Head of caudate nucleus (tissue), 42 donors: ENCODE measurements at regions not wholly inside any gene's neighbourhood (a gene's known extent, or its start where the extent isn't known, plus 50 kb on each side); places are given as distances from the start of the nearest gene placed in this dataset.

Experiments used
- DNase-seq, 42 donors: peaks; one replicate each; pipeline versions ENCODE4 v3.0.0 to v3.0.0-alpha.2; 2020 to 2021; ENCODE audit warnings: mixed read lengths in 7 of 42
- intact Hi-C: fragments of 100-400 bp; cut with DNase I; formaldehyde crosslinking; loops from one replicate; pipeline ENCODE4 v1.15.0; 2022

GRCh38 chr22:49446145-49446758, 381.4 kb downstream of the BRD1 start:
- no peak for DNase-seq
- intact Hi-C loops = no loop called here

DNA sequence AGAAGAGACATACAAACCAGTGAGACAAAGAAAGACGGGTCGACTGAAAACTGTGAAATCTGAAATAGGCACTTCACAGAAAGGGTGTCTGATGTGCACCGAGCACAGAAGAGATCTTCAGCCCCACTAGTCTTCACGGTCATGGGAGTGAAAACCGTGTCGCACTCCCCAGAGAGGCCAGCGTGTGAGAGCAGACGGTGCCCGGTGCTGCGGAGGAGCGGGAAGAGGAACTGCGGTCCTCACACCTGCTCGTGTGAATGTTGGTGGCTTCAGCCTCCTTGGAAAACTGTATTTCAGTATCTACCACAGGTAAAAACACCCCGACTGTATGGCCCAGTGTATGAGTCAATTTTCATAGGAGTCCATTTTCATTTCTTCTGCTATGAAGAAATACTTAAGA, 382.9 kb downstream of the BRD1 start:
- no peak for DNase-seq
- intact Hi-C loops = no loop called here

DNA sequence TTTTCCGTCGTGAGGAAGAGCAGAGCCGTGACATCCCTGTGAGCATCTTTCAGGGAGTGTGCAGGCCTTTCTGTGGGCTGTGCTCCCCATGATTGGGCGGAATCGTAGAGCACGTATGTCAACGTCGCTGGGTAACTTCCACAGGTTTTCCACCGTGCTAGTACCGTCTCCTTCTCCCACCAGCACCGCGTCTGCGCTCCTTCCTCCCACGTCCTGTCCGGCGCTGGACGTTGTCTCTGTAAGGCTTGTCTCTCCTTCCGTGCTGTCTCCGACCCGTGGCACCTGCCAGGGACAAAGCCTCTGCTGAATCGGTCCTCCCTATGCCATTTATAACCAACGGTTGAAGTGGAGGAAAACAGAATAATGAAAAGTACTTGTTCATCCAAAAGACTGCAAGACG, 386.7 kb downstream of the BRD1 start:
- DNase-seq = no peak
- intact Hi-C loops = no loop called here

- DNase-seq = peak in 1 of 42 donors; percentile 27
- intact Hi-C loops = no loop called here
Observed at GRCh38 chr22:49439373-49439772, 388.3 kb downstream of the BRD1 start.

GRCh38 chr22:49437956-49438355, 389.7 kb downstream of the BRD1 start:
- DNase-seq = peak in 1 of 42 donors; percentile 21
- intact Hi-C loops = no loop called here

GRCh38 chr22:49437356-49437755, 390.3 kb downstream of the BRD1 start:
- DNase-seq = no peak
- intact Hi-C loops = no loop called here

DNA sequence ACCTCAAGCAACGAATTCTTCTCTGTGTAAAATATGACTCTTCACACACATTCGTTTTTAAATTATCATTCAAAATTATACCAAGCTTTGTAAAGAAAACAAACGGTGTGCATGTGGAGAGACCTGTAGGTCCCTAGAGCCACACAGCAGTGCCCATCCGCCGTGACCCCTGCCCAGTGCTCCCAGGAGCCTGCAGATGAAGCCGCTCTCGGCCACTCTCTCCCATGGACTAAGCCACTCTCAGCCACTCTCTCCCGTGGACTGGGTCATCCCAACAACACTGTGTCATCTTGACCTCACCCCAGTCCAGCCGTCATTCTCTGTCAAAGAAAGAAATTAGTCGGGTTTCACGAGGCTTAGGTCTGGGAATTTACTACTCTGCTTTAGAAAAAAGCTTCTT, 391.6 kb downstream of the BRD1 start:
- intact Hi-C loops = no loop called here
- no peak for DNase-seq

DNA sequence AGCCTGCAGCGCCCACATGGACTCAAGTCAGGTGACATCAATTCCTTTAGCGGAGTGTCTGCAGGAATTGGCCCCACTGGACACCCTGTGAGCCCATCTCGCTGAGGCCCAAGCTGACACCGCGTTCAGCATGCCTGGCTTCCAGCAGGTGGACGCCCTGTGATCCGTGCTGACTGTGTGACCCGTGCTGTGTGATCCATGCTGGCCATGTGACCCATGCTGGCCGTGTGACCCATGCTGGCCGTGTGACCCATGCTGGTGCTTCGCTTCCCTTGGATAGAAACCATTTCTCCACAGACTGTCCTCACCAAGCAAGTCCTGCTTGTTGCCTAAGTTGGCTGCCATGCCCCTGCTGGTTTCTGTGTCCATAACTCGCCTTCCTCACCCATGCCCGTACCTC, 392.1 kb downstream of the BRD1 start:
- intact Hi-C loops = no loop called here
- DNase-seq = peak in 1 of 42 donors; percentile 8

- peak in 5 of 42 donors; percentile 10 to 38 (median 28) for DNase-seq
Observed at GRCh38 chr22:49433717-49434611, 393.7 kb downstream of the BRD1 start.

DNA sequence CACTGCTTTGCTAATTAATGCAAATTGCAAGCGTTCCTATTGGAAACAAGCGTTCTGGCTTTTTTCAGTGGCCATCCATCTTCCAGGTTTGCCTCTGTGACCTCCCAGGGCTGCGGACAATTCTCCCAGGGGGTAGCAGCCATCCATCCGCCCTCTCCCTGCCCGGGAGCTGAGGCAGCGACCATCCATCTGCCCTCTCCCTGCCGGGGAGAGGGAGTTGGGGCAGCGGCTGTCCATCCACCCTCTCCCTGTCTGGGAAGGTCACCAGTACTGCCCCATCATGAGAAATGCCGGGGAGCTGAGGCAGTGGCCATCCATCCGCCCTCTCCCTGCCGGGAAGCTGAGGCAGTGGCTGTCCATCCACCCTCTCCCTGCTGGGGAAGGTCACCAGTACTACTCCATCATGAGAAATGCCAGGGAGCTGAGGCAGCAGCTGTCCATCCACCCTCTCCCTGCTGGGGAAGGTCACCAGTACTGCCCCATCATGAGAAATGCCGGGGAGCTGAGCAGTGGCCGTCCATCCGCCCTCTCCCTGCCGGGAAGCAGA, 394.7 kb downstream of the BRD1 start:
- intact Hi-C loops = no loop called here
- DNase-seq = peak in 2 of 42 donors; percentile 2 to 29

More at GRCh38 chr22:49433717-49434611, 393.7 kb downstream of the BRD1 start:
- intact Hi-C loops = no loop called here

- intact Hi-C loops = no loop called here
Observed at GRCh38 chr22:49432211-49432896, 395.3 kb downstream of the BRD1 start.

DNA sequence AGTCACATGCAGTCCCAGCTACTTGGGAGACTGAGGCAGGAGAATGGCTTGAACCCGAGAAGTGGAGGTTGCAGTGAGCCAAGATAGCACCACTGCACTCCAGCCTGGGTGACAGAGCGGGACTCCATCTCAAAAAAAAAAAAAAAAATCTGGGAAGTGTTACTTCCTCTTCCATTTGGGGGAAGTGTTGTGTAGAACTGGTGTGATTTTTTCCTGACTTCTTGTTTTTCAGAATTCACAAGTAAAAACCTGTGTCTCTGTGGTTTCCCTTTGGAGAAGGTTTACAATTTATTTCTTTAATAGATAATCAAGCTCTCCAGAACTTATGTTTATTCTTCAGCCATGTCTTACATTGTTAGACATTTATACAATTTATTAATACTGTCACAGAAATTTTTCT, 396.1 kb downstream of the BRD1 start:
- intact Hi-C loops = no loop called here

More at GRCh38 chr22:49432211-49432896, 395.3 kb downstream of the BRD1 start:
- peak in 2 of 42 donors; percentile 5 to 39 for DNase-seq

GRCh38 chr22:49429066-49429465, 398.6 kb downstream of the BRD1 start:
- DNase-seq = peak in 1 of 42 donors; percentile 32
- intact Hi-C loops = no loop called here

More for the DNA sequence above, 396.1 kb downstream of the BRD1 start:
- DNase-seq = no peak

- intact Hi-C loops = no loop called here
- DNase-seq = peak in 1 of 42 donors; percentile 30
Observed at GRCh38 chr22:49427941-49428340, 399.7 kb downstream of the BRD1 start.

DNA sequence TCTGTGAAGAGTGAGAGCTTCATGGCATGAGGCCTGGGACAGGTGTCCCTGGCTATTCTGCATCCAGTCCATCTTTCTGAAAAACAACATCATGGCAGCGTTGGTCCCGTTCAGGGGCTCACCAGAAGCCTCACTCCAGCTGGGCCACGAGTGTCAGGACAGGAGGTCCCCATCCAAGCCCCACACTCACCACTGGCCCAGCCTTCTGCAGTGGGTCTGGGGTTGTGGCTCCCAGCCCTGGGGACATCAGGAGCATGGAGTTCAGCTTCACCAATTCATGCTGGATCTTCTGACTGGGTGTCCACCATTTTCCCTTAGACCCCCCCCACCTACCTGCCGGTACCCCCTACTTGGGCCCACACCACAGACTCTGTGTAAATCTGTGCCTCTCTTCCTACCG, 400.3 kb downstream of the BRD1 start:
- DNase-seq = peak in 2 of 42 donors; percentile 1 to 26
- intact Hi-C loops = no loop called here

- intact Hi-C loops = no loop called here
- DNase-seq = peak in 3 of 42 donors; percentile 0 to 28 (median 6)
Observed at GRCh38 chr22:49426618-49427266, 400.9 kb downstream of the BRD1 start.

DNA sequence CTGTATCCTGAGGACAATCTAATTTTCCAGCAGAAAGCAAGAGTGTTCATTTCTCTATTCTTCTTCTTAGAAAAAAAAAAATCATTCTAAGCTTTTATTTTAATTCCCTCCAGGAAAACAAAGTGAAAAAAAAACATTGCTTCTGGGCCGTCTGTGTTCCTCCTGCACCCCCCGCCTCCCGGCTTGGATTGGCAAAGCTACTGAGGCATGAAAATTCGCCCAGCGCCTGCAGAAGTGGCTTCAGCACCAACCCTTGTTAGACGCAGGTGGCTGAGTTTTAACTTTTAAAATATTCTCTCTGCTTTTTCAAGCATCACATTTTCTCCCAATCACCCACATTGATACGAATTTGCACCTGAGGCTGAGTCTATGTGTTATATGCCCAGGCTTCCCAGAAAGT, 401.6 kb downstream of the BRD1 start:
- intact Hi-C loops = no loop called here
- DNase-seq = peak in 3 of 42 donors; percentile 2 to 44 (median 31)

- peak in 3 of 42 donors; percentile 2 to 28 (median 22) for DNase-seq
- intact Hi-C loops = no loop called here
Observed at GRCh38 chr22:49425356-49425755, 402.3 kb downstream of the BRD1 start.

- peak in 4 of 42 donors; percentile 1 to 19 (median 4) for DNase-seq
Observed at GRCh38 chr22:49424893-49425270, 402.8 kb downstream of the BRD1 start.

More at GRCh38 chr22:49424893-49425270, 402.8 kb downstream of the BRD1 start:
- intact Hi-C loops = no loop called here
